ENCODE measurements at regions not wholly inside any gene's neighbourhood (a gene's known extent, or its start where the extent isn't known, plus 50 kb on each side); places are given as distances from the start of the nearest gene placed in this dataset.
"Not testable (repeated sequence)": the region's sequence is repeated elsewhere in the genome, so short reads cannot be mapped to it uniquely, and the experiment has no call there.

GRCh38 chr6:120392941-120393340 is 941.3 kb downstream of the TBC1D32 start:
- Mint-ChIP-seq H3K4me3 (no peak overlapping the region), H3K27me3 (no peaks in the 10 kb centered on the region), H3K27ac (no peak overlapping the region), H3K9me3 (no peaks in the 10 kb centered on the region), H3K4me1 (no peaks in the 10 kb centered on the region), H3K36me3 (no peaks in the 10 kb centered on the region)

- H3K9me3 Mint-ChIP-seq = no peaks in the 10 kb centered on the region
- H3K27ac Mint-ChIP-seq = no peak overlapping the region
- H3K27me3 Mint-ChIP-seq = no peaks in the 10 kb centered on the region
- no peaks in the 10 kb centered on the region for H3K36me3 Mint-ChIP-seq
- H3K4me1 Mint-ChIP-seq = peaks cover 0 to 1% (median 0%) of the 10 kb centered on the region in 3 donors
- no peak overlapping the region for H3K4me3 Mint-ChIP-seq
These were observed 949.6 kb downstream of the TBC1D32 start for GRCh38 chr6:120384671-120385070.

GRCh38 chr6:120383681-120384080 is 950.6 kb downstream of the TBC1D32 start:
- H3K27ac Mint-ChIP-seq = no peak overlapping the region
- H3K9me3 Mint-ChIP-seq = no peaks in the 10 kb centered on the region
- H3K27me3 Mint-ChIP-seq = no peaks in the 10 kb centered on the region
- peaks cover 0 to 1% (median 0%) of the 10 kb centered on the region in 3 donors for H3K4me1 Mint-ChIP-seq
- no peaks in the 10 kb centered on the region for H3K36me3 Mint-ChIP-seq
- no peak overlapping the region for H3K4me3 Mint-ChIP-seq

GRCh38 chr6:120378582-120379220 is 955.6 kb downstream of the TBC1D32 start:
- no peak overlapping the region for H3K27ac Mint-ChIP-seq
- no peaks in the 10 kb centered on the region for H3K36me3 Mint-ChIP-seq
- no peaks in the 10 kb centered on the region for H3K27me3 Mint-ChIP-seq
- H3K4me1 Mint-ChIP-seq = no peaks in the 10 kb centered on the region
- H3K4me3 Mint-ChIP-seq = no peak overlapping the region
- H3K9me3 Mint-ChIP-seq = no peaks in the 10 kb centered on the region

- Mint-ChIP-seq H3K27me3 (no peaks in the 10 kb centered on the region), H3K27ac (no peak overlapping the region), H3K36me3 (no peaks in the 10 kb centered on the region), H3K4me1 (no peaks in the 10 kb centered on the region), H3K4me3 (no peak overlapping the region), H3K9me3 (no peaks in the 10 kb centered on the region)
These were observed 961.1 kb downstream of the TBC1D32 start for GRCh38 chr6:120373185-120373584.

- Mint-ChIP-seq H3K36me3 (no peaks in the 10 kb centered on the region), H3K27me3 (no peaks in the 10 kb centered on the region), H3K4me3 (no peak overlapping the region), H3K9me3 (peaks cover 0 to 5% (median 2%) of the 10 kb centered on the region in 3 donors), H3K4me1 (peaks cover 0 to 1% (median 0%) of the 10 kb centered on the region in 3 donors), H3K27ac (no peak overlapping the region)
These were observed 970.9 kb downstream of the TBC1D32 start for GRCh38 chr6:120363429-120363828.

- not testable (repeated sequence) for H3K9me3 Mint-ChIP-seq, H3K36me3 Mint-ChIP-seq, H3K27me3 Mint-ChIP-seq, H3K4me1 Mint-ChIP-seq, H3K4me3 Mint-ChIP-seq, H3K27ac Mint-ChIP-seq
These were observed 975.7 kb downstream of the TBC1D32 start for GRCh38 chr6:120358535-120358934.

- H3K9me3 Mint-ChIP-seq = peaks cover 2 to 7% (median 5%) of the 10 kb centered on the region in 3 donors
- H3K27ac Mint-ChIP-seq = no peak overlapping the region
- no peaks in the 10 kb centered on the region for H3K36me3 Mint-ChIP-seq
- H3K4me3 Mint-ChIP-seq = no peak overlapping the region
- H3K27me3 Mint-ChIP-seq = no peaks in the 10 kb centered on the region
- peaks cover 1 to 4% (median 2%) of the 10 kb centered on the region in 3 donors for H3K4me1 Mint-ChIP-seq
These were observed 976.8 kb downstream of the TBC1D32 start for GRCh38 chr6:120357447-120357846.

- H3K36me3 Mint-ChIP-seq = no peaks in the 10 kb centered on the region
These were observed 978.5 kb downstream of the TBC1D32 start for GRCh38 chr6:120355822-120356221.

GRCh38 chr6:120354452-120355098 is 979.7 kb downstream of the TBC1D32 start:
- no peak overlapping the region for H3K27ac Mint-ChIP-seq
- peaks cover 0 to 4% (median 2%) of the 10 kb centered on the region in 3 donors for H3K4me1 Mint-ChIP-seq
- no peaks in the 10 kb centered on the region for H3K27me3 Mint-ChIP-seq
- peaks cover 2 to 7% (median 5%) of the 10 kb centered on the region in 3 donors for H3K9me3 Mint-ChIP-seq
- H3K4me3 Mint-ChIP-seq = no peak overlapping the region
- no peaks in the 10 kb centered on the region for H3K36me3 Mint-ChIP-seq

More at GRCh38 chr6:120355822-120356221, 978.5 kb downstream of the TBC1D32 start:
- Mint-ChIP-seq H3K27ac (no peak overlapping the region), H3K9me3 (peaks cover 2 to 7% (median 5%) of the 10 kb centered on the region in 3 donors), H3K4me1 (peaks cover 0 to 4% (median 2%) of the 10 kb centered on the region in 3 donors), H3K4me3 (no peak overlapping the region), H3K27me3 (no peaks in the 10 kb centered on the region)

- Mint-ChIP-seq H3K4me3 (no peak overlapping the region), H3K9me3 (peaks cover 0 to 2% (median 1%) of the 10 kb centered on the region in 3 donors), H3K4me1 (peaks cover 0 to 4% (median 2%) of the 10 kb centered on the region in 3 donors), H3K36me3 (no peaks in the 10 kb centered on the region), H3K27me3 (no peaks in the 10 kb centered on the region), H3K27ac (no peak overlapping the region)
These were observed 981.8 kb downstream of the TBC1D32 start for GRCh38 chr6:120352491-120352890.

- H3K36me3 Mint-ChIP-seq = no peaks in the 10 kb centered on the region
- no peak overlapping the region for H3K4me3 Mint-ChIP-seq
- H3K4me1 Mint-ChIP-seq = peaks cover 0 to 2% (median 1%) of the 10 kb centered on the region in 3 donors
- no peak overlapping the region for H3K27ac Mint-ChIP-seq
- no peaks in the 10 kb centered on the region for H3K27me3 Mint-ChIP-seq
- H3K9me3 Mint-ChIP-seq = peaks cover 0 to 2% (median 0%) of the 10 kb centered on the region in 3 donors
These were observed 985.4 kb downstream of the TBC1D32 start for GRCh38 chr6:120348926-120349325.

- Mint-ChIP-seq H3K9me3 (peaks cover 0 to under 1% (median 0%) of the 10 kb centered on the region in 3 donors), H3K27me3 (no peaks in the 10 kb centered on the region), H3K4me1 (no peaks in the 10 kb centered on the region), H3K27ac (no peak overlapping the region), H3K4me3 (no peak overlapping the region), H3K36me3 (no peaks in the 10 kb centered on the region)
These were observed 979.0 kb upstream of the MAN1A1 start for GRCh38 chr6:120328521-120328920.

- Mint-ChIP-seq H3K27me3 (no peaks in the 10 kb centered on the region), H3K27ac (no peak overlapping the region), H3K36me3 (no peaks in the 10 kb centered on the region), H3K4me3 (no peak overlapping the region), H3K4me1 (no peaks in the 10 kb centered on the region), H3K9me3 (peaks cover 2 to 13% (median 10%) of the 10 kb centered on the region in 3 donors)
These were observed 971.1 kb upstream of the MAN1A1 start for GRCh38 chr6:120320481-120321162.

- Mint-ChIP-seq H3K36me3 (no peaks in the 10 kb centered on the region), H3K4me1 (no peaks in the 10 kb centered on the region), H3K9me3 (no peaks in the 10 kb centered on the region), H3K27ac (no peak overlapping the region), H3K27me3 (no peaks in the 10 kb centered on the region), H3K4me3 (no peak overlapping the region)
These were observed 954.7 kb upstream of the MAN1A1 start for GRCh38 chr6:120304223-120304622.

Measured in IgD-negative memory B cell (primary cell).